B cell (primary cell): ENCODE measurements at regions not wholly inside any gene's neighbourhood (a gene's known extent, or its start where the extent isn't known, plus 50 kb on each side); places are given as distances from the start of the nearest gene placed in this dataset.

Experiments used
- ATAC-seq: fragments of 200-7000 bp; cut with Tn5 transposase; one replicate; pipeline ENCODE4 v1.10.0; 2021; ENCODE audit warnings: low read depth, mild to moderate bottlenecking, moderate number of reproducible peaks, moderate library complexity
- CTCF ChIA-PET: fragments of 350-600 bp; sonication (Branson Sonifier 250); formaldehyde crosslinking; loops from one replicate; lab custom pipeline; 2021; ENCODE audit warnings: antibody characterized with exemption, inconsistent platforms; lab: Charles Lee
- POLR2A ChIA-PET: fragments of 350-600 bp; sonication (Branson Sonifier 250); formaldehyde crosslinking; loops from one replicate; lab custom pipeline; 2021; ENCODE audit warnings: antibody characterized with exemption; lab: Charles Lee
- DNase-seq: peaks from one replicate; pipeline ENCODE4 v3.0.0; 2013
- H2AFZ ChIP-seq: 2 replicates; pipeline ENCODE4 v1.6.1; 2012; ENCODE audit warnings: mild to moderate bottlenecking, low read depth, low read length; ENCODE audit not compliant: insufficient read depth, poor library complexity, severe bottlenecking
- H3K27ac ChIP-seq, 2 donors: 1 replicate in 1 of 2; 2 replicates in 1 of 2; pipeline ENCODE4 v1.5.1; 2012 to 2013; ENCODE audit warnings: low read length in 2 of 2, mild to moderate bottlenecking in 2 of 2, moderate library complexity in 1 of 2
- H3K27me3 ChIP-seq, 4 experiments: fragments of 200-600 bp in 1 of 4; sonication (generic) in 1 of 4; replicated peaks in 1 of 4; 1 replicate in 2 of 4; 2 replicates in 2 of 4; pipeline versions ENCODE4 v1.6.1 to v1.7.0; 2013 to 2016; ENCODE audit warnings: low read length in 3 of 4, mild to moderate bottlenecking in 2 of 4, mixed read lengths in 1 of 4, moderate library complexity in 1 of 4; ENCODE audit not compliant: insufficient read depth in 4 of 4, control insufficient read depth in 3 of 4; ENCODE audit errors: control extremely low read depth in 1 of 4
- H3K36me3 ChIP-seq, 2 experiments: replicated peaks in 1 of 2; 1 replicate in 1 of 2; 2 replicates in 1 of 2; pipeline versions ENCODE4 v1.6.1 to v1.7.1; 2013; ENCODE audit warnings: low read length in 1 of 2; ENCODE audit not compliant: insufficient read depth in 2 of 2, control insufficient read depth in 1 of 2; ENCODE audit errors: control extremely low read depth in 1 of 2, extremely low read depth in 1 of 2
- H3K4me1 ChIP-seq, 2 donors: fragments of 200-600 bp in 1 of 2; sonication (generic) in 1 of 2; 1 replicate in 1 of 2; 2 replicates in 1 of 2; pipeline versions ENCODE4 v1.5.1 to v1.6.1; 2013 to 2017; ENCODE audit warnings: low read length in 2 of 2; ENCODE audit not compliant: control insufficient read depth in 2 of 2, insufficient read depth in 2 of 2
- H3K4me2 ChIP-seq: replicated peaks from 2 replicates; pipeline ENCODE3; 2012; ENCODE audit warnings: mild to moderate bottlenecking, low read depth, low read length; ENCODE audit not compliant: poor library complexity, severe bottlenecking
- H3K4me3 ChIP-seq, 5 experiments: fragments of 200-600 bp in 1 of 5; sonication (generic) in 1 of 5; 1 replicate in 3 of 5; 2 replicates in 2 of 5; pipeline versions ENCODE4 v1.5.1 to v1.7.0; 2011 to 2016; ENCODE audit warnings: low read length in 4 of 5, mild to moderate bottlenecking in 4 of 5, low read depth in 2 of 5, control low read depth in 1 of 5, moderate library complexity in 1 of 5; ENCODE audit not compliant: insufficient read depth in 1 of 5; ENCODE audit errors: control extremely low read depth in 1 of 5, extremely low read depth in 1 of 5
- H3K79me2 ChIP-seq: fragments of 200-600 bp; sonication (generic); one replicate; pipeline ENCODE4 v1.6.0; 2016; ENCODE audit warnings: low read length; ENCODE audit not compliant: control insufficient read depth, insufficient read depth
- H3K9ac ChIP-seq: fragments of 200-600 bp; sonication (generic); 2 replicates; pipeline ENCODE4 v1.6.1; 2017; ENCODE audit warnings: mild to moderate bottlenecking, low read length, moderate library complexity
- H3K9me3 ChIP-seq, 3 donors: one replicate each; pipeline versions ENCODE4 v1.6.1 to v1.7.1; 2013; ENCODE audit warnings: low read length in 2 of 3; ENCODE audit not compliant: control insufficient read depth in 2 of 3, insufficient read depth in 1 of 3; ENCODE audit errors: control extremely low read depth in 1 of 3
- H4K20me1 ChIP-seq: 2 replicates; pipeline ENCODE4 v1.6.0; 2012; ENCODE audit warnings: mild to moderate bottlenecking, low read length; ENCODE audit not compliant: insufficient read depth, control insufficient read depth, poor library complexity, severe bottlenecking
- H3K27ac Mint-ChIP-seq: one replicate; pipeline ENCODE4 v1.8.0; 2021; ENCODE audit warnings: mixed read lengths
- H3K27me3 Mint-ChIP-seq: one replicate; pipeline ENCODE4 v1.8.0; 2021; ENCODE audit warnings: mixed read lengths
- H3K4me1 Mint-ChIP-seq: one replicate; pipeline ENCODE4 v1.8.0; 2021; ENCODE audit warnings: mixed read lengths
- H3K4me3 Mint-ChIP-seq: one replicate; pipeline ENCODE4 v1.8.0; 2021; ENCODE audit warnings: mixed read lengths
- H3K9me3 Mint-ChIP-seq: one replicate; pipeline ENCODE4 v1.8.0; 2022; ENCODE audit warnings: mixed read lengths; ENCODE audit not compliant: insufficient read depth
- EZH2 ChIP-seq: IDR thresholded peaks from 2 replicates; pipeline ENCODE4 v1.6.1; 2012; ENCODE audit warnings: borderline replicate concordance, low read depth, mild to moderate bottlenecking, moderate library complexity, low read length; ENCODE audit not compliant: insufficient read depth, poor library complexity, severe bottlenecking
- WGBS: methylation state at CpG from one replicate; pipeline ENCODE4 v1.1.5; 2013; ENCODE audit warnings: missing lambda C conversion rate; ENCODE audit not compliant: insufficient coverage; 5-methylcytosine and 5-hydroxymethylcytosine counted together
- intact Hi-C: fragments of 100-400 bp; cut with micrococcal nuclease; formaldehyde crosslinking; loops from one replicate; pipeline ENCODE4 v1.10.0; 2022
- TF ChIP-seq, protein P1 (sequence below): fragments of 200-600 bp; IDR thresholded peaks from one replicate; pipeline ENCODE4 v1.8.0; 2022; ENCODE audit warnings: antibody characterized with exemption, mild to moderate bottlenecking

GRCh38 chr12:105766029-105766428 lies 372.7 kb downstream of the NUAK1 start:
- DNase-seq (no peak), ATAC-seq (no peak)
- Mint-ChIP-seq H3K9me3 (no peaks in the 10 kb centered on the region), H3K4me1 (peaks cover 15% of the 10 kb centered on the region), H3K27ac (no peak overlapping the region), H3K27me3 (peaks cover 5% of the 10 kb centered on the region), H3K4me3 (no peak overlapping the region)
- intact Hi-C loops = no loop called here
- no peaks in the 10 kb centered on the region for H3K79me2 ChIP-seq
- no peaks in the 10 kb centered on the region for H4K20me1 ChIP-seq
- no peak overlapping the region for H2AFZ ChIP-seq
- 89% methylated on average over 2 of the region's 4 CpGs for WGBS
- H3K4me2 ChIP-seq = no peak overlapping the region
- POLR2A ChIA-PET = no interaction called here
- peaks cover 0 to 4% of the 10 kb centered on the region in 2 donors for H3K4me1 ChIP-seq
- no peak for TF ChIP-seq EZH2
- TF ChIP-seq, protein P1, sequence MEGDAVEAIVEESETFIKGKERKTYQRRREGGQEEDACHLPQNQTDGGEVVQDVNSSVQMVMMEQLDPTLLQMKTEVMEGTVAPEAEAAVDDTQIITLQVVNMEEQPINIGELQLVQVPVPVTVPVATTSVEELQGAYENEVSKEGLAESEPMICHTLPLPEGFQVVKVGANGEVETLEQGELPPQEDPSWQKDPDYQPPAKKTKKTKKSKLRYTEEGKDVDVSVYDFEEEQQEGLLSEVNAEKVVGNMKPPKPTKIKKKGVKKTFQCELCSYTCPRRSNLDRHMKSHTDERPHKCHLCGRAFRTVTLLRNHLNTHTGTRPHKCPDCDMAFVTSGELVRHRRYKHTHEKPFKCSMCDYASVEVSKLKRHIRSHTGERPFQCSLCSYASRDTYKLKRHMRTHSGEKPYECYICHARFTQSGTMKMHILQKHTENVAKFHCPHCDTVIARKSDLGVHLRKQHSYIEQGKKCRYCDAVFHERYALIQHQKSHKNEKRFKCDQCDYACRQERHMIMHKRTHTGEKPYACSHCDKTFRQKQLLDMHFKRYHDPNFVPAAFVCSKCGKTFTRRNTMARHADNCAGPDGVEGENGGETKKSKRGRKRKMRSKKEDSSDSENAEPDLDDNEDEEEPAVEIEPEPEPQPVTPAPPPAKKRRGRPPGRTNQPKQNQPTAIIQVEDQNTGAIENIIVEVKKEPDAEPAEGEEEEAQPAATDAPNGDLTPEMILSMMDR = no peak
- H3K9me3 ChIP-seq = no peaks in the 10 kb centered on the region
- H3K4me3 ChIP-seq = no peak overlapping the region
- no peaks in the 10 kb centered on the region for H3K27me3 ChIP-seq
- no peak overlapping the region for H3K9ac ChIP-seq
- no peak overlapping the region for H3K27ac ChIP-seq
- CTCF ChIA-PET = no interaction called here
- no peaks in the 10 kb centered on the region for H3K36me3 ChIP-seq

- CTCF ChIA-PET = no interaction called here
- Histone ChIP-seq H2AFZ (no peak overlapping the region), H3K4me2 (no peak overlapping the region)
Measured at GRCh38 chr12:105769486-105769885, 369.3 kb downstream of the NUAK1 start.

More at GRCh38 chr12:105769486-105769885, 369.3 kb downstream of the NUAK1 start:
- Histone ChIP-seq H3K4me3 (no peak overlapping the region), H3K4me1 (peaks cover 0 to 3% of the 10 kb centered on the region in 2 donors), H3K79me2 (no peaks in the 10 kb centered on the region), H3K27me3 (no peaks in the 10 kb centered on the region), H3K9me3 (no peaks in the 10 kb centered on the region), H3K9ac (no peak overlapping the region), H3K36me3 (no peaks in the 10 kb centered on the region), H3K27ac (no peak overlapping the region), H4K20me1 (no peaks in the 10 kb centered on the region)
- Mint-ChIP-seq H3K4me1 (peaks cover 15% of the 10 kb centered on the region), H3K27me3 (no peaks in the 10 kb centered on the region), H3K9me3 (no peaks in the 10 kb centered on the region), H3K27ac (no peak overlapping the region), H3K4me3 (no peak overlapping the region)
- POLR2A ChIA-PET = no interaction called here
- TF ChIP-seq, protein P1 = no peak
- no peak for TF ChIP-seq EZH2
- no CpG with 5 or more reads among the region's 2 CpGs for whole genome bisulfite sequencing
- ATAC-seq (no peak), DNase-seq (no peak)
- intact Hi-C loops = no loop called here
